ENCODE measurements at regions not wholly inside any gene's neighbourhood (a gene's known extent, or its start where the extent isn't known, plus 50 kb on each side); places are given as distances from the start of the nearest gene placed in this dataset.

DNA sequence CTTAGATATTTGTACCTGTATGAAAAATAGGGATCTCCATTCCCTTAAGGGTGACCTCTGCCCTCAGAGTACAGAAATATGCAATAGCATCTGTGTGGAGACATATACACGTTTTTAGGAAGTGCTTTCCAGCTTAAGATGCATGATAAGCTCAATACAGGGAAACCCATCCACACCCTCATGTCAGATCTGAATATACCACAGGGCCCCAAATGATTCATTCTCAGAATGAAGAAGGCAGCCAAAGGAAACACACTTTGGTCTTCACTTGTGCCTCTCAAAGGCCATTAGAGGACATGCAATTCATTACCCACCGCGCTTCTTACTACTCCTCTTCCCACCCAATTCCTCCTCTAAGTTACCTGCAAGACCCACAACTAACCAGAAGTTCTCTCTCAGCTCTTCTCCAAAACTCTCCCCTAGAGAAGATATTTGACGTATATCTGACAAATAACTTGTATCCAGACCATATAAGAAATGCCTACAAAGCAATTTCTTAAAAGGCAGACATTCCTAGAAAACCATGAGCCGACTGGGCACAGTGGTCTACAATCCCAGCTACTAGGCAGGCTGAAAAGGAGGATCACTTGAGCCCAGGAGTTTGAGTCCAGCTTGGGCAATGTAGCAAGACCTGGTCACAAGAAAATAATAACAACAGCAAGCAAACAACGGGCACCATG is 103.0 kb downstream of the OAT start:
- no peak for TF ChIP-seq CTCF (IDR thresholded peaks at IDR 0.05)
- no peak for TF ChIP-seq POLR2AphosphoS5 (IDR thresholded peaks at IDR 0.05)
- TF ChIP-seq POLR2A (IDR thresholded peaks at IDR 0.05; ENCODE audit: low read depth): no peak
- no peak for TF ChIP-seq EP300 (IDR thresholded peaks at IDR 0.05)
- 67% methylated on average over 6 of the region's 6 CpGs for WGBS
- no peak for DNase-seq (ENCODE audit: extremely low spot score)
- H3K9me3 ChIP-seq: no peaks in the 10 kb centered on the region
- intact Hi-C loops (cut with DNase I): no loop called here
- H3K4me3 ChIP-seq: no peak overlapping the region
- no peaks in the 10 kb centered on the region for H3K4me1 ChIP-seq
- H3K27me3 ChIP-seq: no peaks in the 10 kb centered on the region
- H3K36me3 ChIP-seq: no peaks in the 10 kb centered on the region
- H3K27ac ChIP-seq (replicated peaks in 1 of 4): no peak overlapping the region

DNA sequence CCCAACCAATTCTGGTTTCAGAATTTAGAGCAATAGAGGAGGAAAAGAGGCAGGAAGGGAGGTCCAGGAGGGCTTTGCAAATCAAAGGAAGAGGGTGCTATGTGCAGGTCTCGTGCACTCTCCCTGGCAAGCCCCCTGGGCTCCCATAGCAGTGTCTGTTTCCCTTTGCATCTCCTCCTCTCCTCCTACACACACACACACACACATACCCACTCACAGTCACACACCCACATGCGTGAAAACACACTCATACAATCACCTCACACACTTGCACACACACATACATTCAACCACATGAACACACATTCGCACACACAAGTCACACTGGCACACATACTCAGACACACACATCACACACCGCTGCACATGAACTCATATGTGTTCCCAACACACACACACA is 105.3 kb downstream of the OAT start:
- intact Hi-C loops (cut with DNase I): no loop called here
- Histone ChIP-seq H3K36me3 (no peaks in the 10 kb centered on the region), H3K9me3 (no peaks in the 10 kb centered on the region), H3K4me3 (no peak overlapping the region), H3K27me3 (no peaks in the 10 kb centered on the region), H3K4me1 (no peaks in the 10 kb centered on the region), H3K27ac (replicated peaks in 1 of 4) (no peak overlapping the region)
- no peak for TF ChIP-seq POLR2AphosphoS5 (IDR thresholded peaks at IDR 0.05)
- TF ChIP-seq CTCF (IDR thresholded peaks at IDR 0.05): no peak
- 90% methylated on average over 4 of the region's 4 CpGs for WGBS
- DNase-seq (ENCODE audit: extremely low spot score): no peak

GRCh38 chr10:124308811-124309210 is 109.9 kb downstream of the OAT start:
- DNase-seq (ENCODE audit: extremely low spot score): no peak
- TF ChIP-seq CTCF (IDR thresholded peaks at IDR 0.05) (no peak), EP300 (IDR thresholded peaks at IDR 0.05) (no peak), POLR2A (IDR thresholded peaks at IDR 0.05; ENCODE audit: low read depth) (no peak), POLR2AphosphoS5 (IDR thresholded peaks at IDR 0.05) (no peak)
- intact Hi-C loops (cut with DNase I): no loop called here
- H3K9me3 ChIP-seq: no peaks in the 10 kb centered on the region
- H3K27ac ChIP-seq (replicated peaks in 1 of 4): no peak overlapping the region
- H3K4me1 ChIP-seq: peaks cover 0 to 4% (median 0%) of the 10 kb centered on the region in 4 donors
- H3K36me3 ChIP-seq: no peaks in the 10 kb centered on the region
- H3K27me3 ChIP-seq: no peaks in the 10 kb centered on the region
- no peak overlapping the region for H3K4me3 ChIP-seq
- 91% methylated on average over 7 of the region's 7 CpGs for WGBS

- 85% methylated on average over 16 of the region's 16 CpGs for WGBS
- intact Hi-C loops (cut with DNase I): no loop called here
- H3K4me3 ChIP-seq: no peak overlapping the region
- TF ChIP-seq POLR2A (IDR thresholded peaks at IDR 0.05; ENCODE audit: low read depth) (no peak), EP300 (IDR thresholded peaks at IDR 0.05) (no peak)
- no peaks in the 10 kb centered on the region for H3K36me3 ChIP-seq
- H3K27ac ChIP-seq (replicated peaks in 1 of 4): no peak overlapping the region
- no peaks in the 10 kb centered on the region for H3K27me3 ChIP-seq
- no peak for DNase-seq (ENCODE audit: extremely low spot score)
- peaks cover 0 to 10% (median 5%) of the 10 kb centered on the region in 4 donors for H3K4me1 ChIP-seq
- no peaks in the 10 kb centered on the region for H3K9me3 ChIP-seq
These were observed 110.6 kb downstream of the OAT start for GRCh38 chr10:124308056-124308645.

DNA sequence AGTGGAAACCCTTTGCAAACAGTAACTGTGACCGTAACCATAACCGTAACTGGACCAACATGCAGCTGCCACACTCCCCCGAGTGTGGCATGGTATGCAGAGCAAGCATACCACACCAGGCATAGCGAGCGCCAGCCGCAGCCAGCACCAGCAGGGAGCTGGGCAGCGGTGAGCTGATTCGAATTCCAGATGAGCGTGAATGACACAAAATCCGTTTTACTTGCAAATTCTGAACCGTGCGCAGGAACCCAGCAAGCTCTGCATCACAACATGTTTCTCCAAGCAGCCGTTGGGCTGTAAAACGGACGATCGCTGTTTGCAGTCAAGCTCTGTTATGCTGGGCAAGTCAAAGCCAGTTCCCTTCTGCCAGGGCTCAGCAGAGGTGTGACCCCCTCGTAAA is 111.1 kb downstream of the OAT start:
- TF ChIP-seq CTCF (IDR thresholded peaks at IDR 0.05) (no peak), EP300 (IDR thresholded peaks at IDR 0.05) (no peak), POLR2AphosphoS5 (IDR thresholded peaks at IDR 0.05) (no peak), POLR2A (IDR thresholded peaks at IDR 0.05; ENCODE audit: low read depth) (no peak)
- no peaks in the 10 kb centered on the region for H3K9me3 ChIP-seq
- peaks cover 0 to 16% (median 11%) of the 10 kb centered on the region in 4 donors for H3K4me1 ChIP-seq
- DNase-seq (ENCODE audit: extremely low spot score): no peak
- no peaks in the 10 kb centered on the region for H3K27me3 ChIP-seq
- intact Hi-C loops (cut with DNase I): no loop called here
- H3K4me3 ChIP-seq: no peak overlapping the region
- no peak overlapping the region for H3K27ac ChIP-seq (replicated peaks in 1 of 4)
- 93% methylated on average over 15 of the region's 17 CpGs for WGBS
- H3K36me3 ChIP-seq: no peaks in the 10 kb centered on the region

All from esophagus muscularis mucosa (tissue), 4 donors.